ENCODE measurements at regions not wholly inside any gene's neighbourhood (a gene's known extent, or its start where the extent isn't known, plus 50 kb on each side); places are given as distances from the start of the nearest gene placed in this dataset.

- H3K27me3 Mint-ChIP-seq: peaks cover 4% of the 10 kb centered on the region
- CTCF ChIA-PET: no interaction called here
- Histone ChIP-seq H3K27me3 (replicated peaks in 1 of 4; ENCODE audit: control extremely low read depth in 1 of 4, control insufficient read depth in 3 of 4, insufficient read depth in 4 of 4, low read length in 3 of 4) (peaks cover 0 to 2% (median 0%) of the 10 kb centered on the region in 4 experiments), H3K9me3 (ENCODE audit: control extremely low read depth in 1 of 3, control insufficient read depth in 2 of 3, insufficient read depth in 1 of 3, low read length in 2 of 3) (peaks cover 0 to 4% (median 0%) of the 10 kb centered on the region in 3 donors), H3K27ac (ENCODE audit: low read length in 2 of 2) (no peak overlapping the region), H2AFZ (ENCODE audit: insufficient read depth, low read depth, low read length, poor library complexity, severe bottlenecking) (no peak overlapping the region), H3K4me3 (ENCODE audit: control extremely low read depth in 1 of 5, extremely low read depth in 1 of 5, insufficient read depth in 1 of 5, low read depth in 2 of 5, low read length in 4 of 5) (no peak overlapping the region), H3K9ac (ENCODE audit: low read length) (no peak overlapping the region), H4K20me1 (ENCODE audit: control insufficient read depth, insufficient read depth, low read length, poor library complexity, severe bottlenecking) (no peaks in the 10 kb centered on the region), H3K36me3 (replicated peaks in 1 of 2; ENCODE audit: control extremely low read depth in 1 of 2, control insufficient read depth in 1 of 2, extremely low read depth in 1 of 2, insufficient read depth in 2 of 2, low read length in 1 of 2) (no peaks in the 10 kb centered on the region), H3K4me2 (replicated peaks; ENCODE audit: low read depth, low read length, poor library complexity, severe bottlenecking) (no peak overlapping the region), H3K79me2 (ENCODE audit: control insufficient read depth, insufficient read depth, low read length) (no peaks in the 10 kb centered on the region), H3K4me1 (ENCODE audit: control insufficient read depth in 2 of 2, insufficient read depth in 2 of 2, low read length in 2 of 2) (no peaks in the 10 kb centered on the region)
- TF ChIP-seq EZH2 (IDR thresholded peaks at IDR 0.05; ENCODE audit: borderline replicate concordance, insufficient read depth, low read depth, low read length, poor library complexity, severe bottlenecking) (no peak), CTCF (IDR thresholded peaks at IDR 0.05) (no peak)
- no peaks in the 10 kb centered on the region for H3K9me3 Mint-ChIP-seq (ENCODE audit: insufficient read depth)
- peaks cover 5% of the 10 kb centered on the region for H3K4me1 Mint-ChIP-seq
- 97% methylated on average over 7 of the region's 8 CpGs for WGBS (ENCODE audit: insufficient coverage)
- ATAC-seq (ENCODE audit: low read depth): no peak
- H3K27ac Mint-ChIP-seq: no peak overlapping the region
- no peak overlapping the region for H3K4me3 Mint-ChIP-seq
- intact Hi-C loops (cut with micrococcal nuclease): no loop called here
- DNase-seq: no peak
- POLR2A ChIA-PET: no interaction called here
Observed at GRCh38 chr10:4633186-4633585, 192.8 kb upstream of the AKR1E2 start.

- Histone ChIP-seq H3K27me3 (replicated peaks in 1 of 4; ENCODE audit: control extremely low read depth in 1 of 4, control insufficient read depth in 3 of 4, insufficient read depth in 4 of 4, low read length in 3 of 4) (peaks cover 0 to 2% (median 0%) of the 10 kb centered on the region in 4 experiments), H3K9me3 (ENCODE audit: control extremely low read depth in 1 of 3, control insufficient read depth in 2 of 3, insufficient read depth in 1 of 3, low read length in 2 of 3) (peaks cover 0 to 6% (median 0%) of the 10 kb centered on the region in 3 donors), H3K4me1 (ENCODE audit: control insufficient read depth in 2 of 2, insufficient read depth in 2 of 2, low read length in 2 of 2) (no peaks in the 10 kb centered on the region), H2AFZ (ENCODE audit: insufficient read depth, low read depth, low read length, poor library complexity, severe bottlenecking) (no peak overlapping the region), H3K36me3 (replicated peaks in 1 of 2; ENCODE audit: control extremely low read depth in 1 of 2, control insufficient read depth in 1 of 2, extremely low read depth in 1 of 2, insufficient read depth in 2 of 2, low read length in 1 of 2) (no peaks in the 10 kb centered on the region), H3K4me2 (replicated peaks; ENCODE audit: low read depth, low read length, poor library complexity, severe bottlenecking) (no peak overlapping the region), H3K27ac (ENCODE audit: low read length in 2 of 2) (no peak overlapping the region), H3K79me2 (ENCODE audit: control insufficient read depth, insufficient read depth, low read length) (no peaks in the 10 kb centered on the region), H3K9ac (ENCODE audit: low read length) (no peak overlapping the region), H4K20me1 (ENCODE audit: control insufficient read depth, insufficient read depth, low read length, poor library complexity, severe bottlenecking) (no peaks in the 10 kb centered on the region), H3K4me3 (ENCODE audit: control extremely low read depth in 1 of 5, extremely low read depth in 1 of 5, insufficient read depth in 1 of 5, low read depth in 2 of 5, low read length in 4 of 5) (no peak overlapping the region)
- Mint-ChIP-seq H3K9me3 (ENCODE audit: insufficient read depth) (no peaks in the 10 kb centered on the region), H3K4me1 (peaks cover 5% of the 10 kb centered on the region), H3K4me3 (no peak overlapping the region), H3K27ac (no peak overlapping the region), H3K27me3 (peaks cover 4% of the 10 kb centered on the region)
- no peak for TF ChIP-seq CTCF (IDR thresholded peaks at IDR 0.05)
- no peak for TF ChIP-seq EZH2 (IDR thresholded peaks at IDR 0.05; ENCODE audit: borderline replicate concordance, insufficient read depth, low read depth, low read length, poor library complexity, severe bottlenecking)
- intact Hi-C loops (cut with micrococcal nuclease): no loop called here
- no peak for ATAC-seq (ENCODE audit: low read depth)
- POLR2A ChIA-PET: no interaction called here
- WGBS (ENCODE audit: insufficient coverage): 100% methylated on average over 3 of the region's 5 CpGs
- DNase-seq: no peak
- CTCF ChIA-PET: no interaction called here
Observed at GRCh38 chr10:4632757-4633156, 193.2 kb upstream of the AKR1E2 start.

All from B cell (primary cell).